Naive thymus-derived CD4-positive, alpha-beta T cell (primary cell): ENCODE measurements at regions not wholly inside any gene's neighbourhood (a gene's known extent, or its start where the extent isn't known, plus 50 kb on each side); places are given as distances from the start of the nearest gene placed in this dataset.
"Not testable (repeated sequence)": the region's sequence is repeated elsewhere in the genome, so short reads cannot be mapped to it uniquely, and the experiment has no call there.

Experiments used
- ATAC-seq: fragments of 150-1000 bp; cut with Tn5 transposase; 2 replicates; pipeline ENCODE4 v1.10.0; 2021; ENCODE audit warnings: mild to moderate bottlenecking, moderate library complexity
- CTCF ChIA-PET: fragments of 350-600 bp; sonication (Branson Sonifier 250); formaldehyde crosslinking; loops from one replicate; lab custom pipeline; 2021; ENCODE audit warnings: antibody characterized with exemption; lab: Charles Lee
- POLR2A ChIA-PET: fragments of 350-600 bp; sonication (Branson Sonifier 250); formaldehyde crosslinking; loops from one replicate; lab custom pipeline; 2021; ENCODE audit warnings: antibody characterized with exemption, inconsistent platforms; lab: Charles Lee
- DNase-seq, 9 donors: peaks; one replicate each; pipeline versions ENCODE4 v3.0.0 to v3.0.0-alpha.2; 2020 to 2022; ENCODE audit warnings: mixed read lengths in 1 of 9
- H3K27ac ChIP-seq: one replicate; pipeline ENCODE4 v1.7.0; 2013; ENCODE audit warnings: mild to moderate bottlenecking, low read depth, low read length, moderate library complexity
- H3K27me3 ChIP-seq, 2 donors: one replicate each; pipeline ENCODE4 v1.7.0; 2013; ENCODE audit warnings: low read length in 2 of 2, mild to moderate bottlenecking in 2 of 2, moderate library complexity in 2 of 2; ENCODE audit not compliant: control insufficient read depth in 2 of 2, insufficient read depth in 2 of 2
- H3K36me3 ChIP-seq, 3 experiments: 1 replicate in 2 of 3; 2 replicates in 1 of 3; pipeline ENCODE4 v1.7.0; 2013; ENCODE audit warnings: low read length in 3 of 3, mild to moderate bottlenecking in 3 of 3, moderate library complexity in 1 of 3; ENCODE audit not compliant: insufficient read depth in 3 of 3, control insufficient read depth in 2 of 3
- H3K4me1 ChIP-seq, 2 donors: one replicate each; pipeline ENCODE4 v1.7.0; 2013; ENCODE audit warnings: low read length in 2 of 2, mild to moderate bottlenecking in 2 of 2, moderate library complexity in 1 of 2; ENCODE audit not compliant: control insufficient read depth in 2 of 2, insufficient read depth in 2 of 2
- H3K4me3 ChIP-seq: 2 replicates; pipeline ENCODE4 v1.7.0; 2013; ENCODE audit warnings: mild to moderate bottlenecking, low read length
- H3K9me3 ChIP-seq, 3 experiments: 1 replicate in 2 of 3; 2 replicates in 1 of 3; pipeline ENCODE4 v1.7.0; 2013; ENCODE audit warnings: low read length in 3 of 3; ENCODE audit not compliant: control insufficient read depth in 2 of 3
- H3K27ac Mint-ChIP-seq, 9 donors: one replicate each; pipeline ENCODE4 v1.8.0; 2020 to 2022; ENCODE audit warnings: mixed read lengths in 9 of 9, mild to moderate bottlenecking in 8 of 9, moderate library complexity in 5 of 9, inconsistent platforms in 2 of 9
- H3K27me3 Mint-ChIP-seq, 5 donors: one replicate each; pipeline ENCODE4 v1.8.0; 2021 to 2022; ENCODE audit warnings: mixed read lengths in 5 of 5, mild to moderate bottlenecking in 1 of 5
- H3K36me3 Mint-ChIP-seq, 5 donors: one replicate each; pipeline ENCODE4 v1.8.0; 2020 to 2022; ENCODE audit warnings: mixed read lengths in 5 of 5, mild to moderate bottlenecking in 3 of 5, inconsistent platforms in 1 of 5
- H3K4me1 Mint-ChIP-seq, 7 donors: one replicate each; pipeline ENCODE4 v1.8.0; 2020 to 2022; ENCODE audit warnings: mixed read lengths in 7 of 7, mild to moderate bottlenecking in 3 of 7, inconsistent platforms in 1 of 7
- H3K4me3 Mint-ChIP-seq, 10 donors: one replicate each; pipeline ENCODE4 v1.8.0; 2020 to 2022; ENCODE audit warnings: mild to moderate bottlenecking in 10 of 10, mixed read lengths in 10 of 10, moderate library complexity in 6 of 10, inconsistent platforms in 2 of 10
- H3K9me3 Mint-ChIP-seq, 11 donors: one replicate each; pipeline ENCODE4 v1.8.0; 2020 to 2022; ENCODE audit warnings: mixed read lengths in 11 of 11, mild to moderate bottlenecking in 4 of 11, inconsistent platforms in 1 of 11, moderate library complexity in 1 of 11
- intact Hi-C, 2 donors: fragments of 100-400 bp; cut with micrococcal nuclease; formaldehyde crosslinking; loops; one replicate each; pipeline ENCODE4 v1.15.1; 2023

DNA sequence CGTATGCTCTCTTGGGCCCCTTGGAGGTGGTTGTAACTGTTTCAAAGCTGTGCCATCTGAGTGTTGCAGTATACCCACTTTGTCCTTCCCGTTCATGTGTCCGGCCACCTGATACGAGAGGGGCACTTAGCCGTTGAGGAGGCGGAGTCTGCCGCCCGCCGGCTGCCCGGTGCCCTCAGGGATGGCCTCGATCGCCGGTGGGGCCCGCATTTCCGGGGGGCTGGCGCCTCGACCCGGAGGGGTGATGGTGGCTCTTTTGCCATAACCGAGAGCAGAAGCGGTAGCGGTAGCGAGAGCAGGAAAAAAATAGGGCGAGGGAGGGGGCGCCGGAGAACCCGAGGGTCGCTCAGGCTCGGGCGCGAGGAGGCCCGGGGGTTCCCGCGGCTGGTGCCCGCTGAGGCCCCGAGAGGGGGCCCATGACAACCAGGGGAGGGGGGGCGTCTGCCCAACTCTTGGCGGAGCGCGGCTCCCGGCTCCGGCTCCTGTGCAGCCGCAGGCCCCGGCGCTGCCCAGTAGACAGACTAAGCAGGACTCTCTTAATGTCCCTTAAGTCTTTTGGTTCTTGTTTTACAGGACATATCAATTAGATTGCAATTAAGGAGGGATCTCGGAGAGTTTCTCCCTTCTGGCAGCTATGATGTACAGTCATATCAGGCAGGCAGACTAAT lies 342.7 kb upstream of the SGCG start:
- Mint-ChIP-seq H3K27me3 (peaks cover 13 to 28% (median 17%) of the 10 kb centered on the region in 5 donors), H3K9me3 (peaks cover 0 to 6% (median 0%) of the 10 kb centered on the region in 11 donors), H3K4me3 (no peak overlapping the region), H3K36me3 (no peaks in the 10 kb centered on the region), H3K4me1 (no peaks in the 10 kb centered on the region), H3K27ac (no peak overlapping the region)
- Histone ChIP-seq H3K27ac (no peak overlapping the region), H3K4me1 (no peaks in the 10 kb centered on the region), H3K4me3 (no peak overlapping the region), H3K27me3 (no peaks in the 10 kb centered on the region), H3K36me3 (no peaks in the 10 kb centered on the region), H3K9me3 (no peaks in the 10 kb centered on the region)
- intact Hi-C loops = no loop called here
- ChIA-PET CTCF (no interaction called here), POLR2A (no interaction called here)
- no peak for ATAC-seq
- no peak for DNase-seq

DNA sequence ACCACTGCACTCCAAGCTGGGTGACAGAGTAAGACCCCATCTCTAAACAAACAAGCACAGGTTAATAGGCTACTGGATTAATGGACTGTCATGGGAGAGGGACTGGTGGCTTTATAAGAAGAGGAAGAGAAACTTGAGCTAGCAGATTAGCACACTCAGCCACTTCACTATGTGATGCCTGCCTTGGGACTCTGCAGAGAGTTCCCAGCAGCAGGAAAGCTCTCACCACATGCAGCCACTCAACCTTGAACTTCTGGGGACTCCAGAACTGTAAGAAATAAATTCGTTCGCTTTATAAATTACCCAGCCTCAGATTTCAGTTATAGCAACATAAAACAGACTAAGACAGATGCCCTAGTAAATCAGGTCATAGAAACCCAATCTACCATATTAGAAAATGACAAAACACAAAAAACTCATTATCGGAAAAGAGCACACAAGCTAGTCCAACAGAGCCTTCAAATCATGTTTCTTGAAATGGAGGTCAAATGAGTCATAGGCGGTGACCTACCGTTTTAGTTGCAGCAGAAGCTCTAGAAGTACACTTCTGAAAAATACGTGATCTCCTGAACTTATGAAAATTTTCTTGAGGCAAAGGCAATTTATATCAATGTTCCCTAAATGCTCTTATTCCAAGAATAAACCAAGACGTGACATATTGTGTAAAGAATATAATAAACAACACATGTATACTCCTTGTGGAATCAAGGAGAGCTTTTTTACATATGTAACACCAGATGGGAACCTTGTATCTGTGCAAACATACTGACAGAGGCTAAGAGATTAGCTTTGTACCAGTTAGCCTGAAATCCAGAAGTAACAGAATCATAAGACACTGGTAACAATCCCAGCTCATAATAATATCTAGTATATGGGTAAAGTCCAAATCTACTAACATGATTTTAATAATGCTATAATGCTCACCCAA lies 340.9 kb upstream of the SGCG start:
- H3K27me3 ChIP-seq = no peaks in the 10 kb centered on the region
- DNase-seq (no peak), ATAC-seq (no peak)
- intact Hi-C loops = no loop called here
- ChIA-PET POLR2A (no interaction called here), CTCF (no interaction called here)
- no peak overlapping the region for H3K4me3 Mint-ChIP-seq
- no peak overlapping the region for H3K27ac ChIP-seq
- no peak overlapping the region for H3K4me3 ChIP-seq
- H3K9me3 ChIP-seq = no peaks in the 10 kb centered on the region
- peaks cover 0 to 6% (median 0%) of the 10 kb centered on the region in 11 donors for H3K9me3 Mint-ChIP-seq
- no peaks in the 10 kb centered on the region for H3K4me1 Mint-ChIP-seq
- H3K36me3 Mint-ChIP-seq = no peaks in the 10 kb centered on the region
- H3K4me1 ChIP-seq = no peaks in the 10 kb centered on the region
- no peak overlapping the region for H3K27ac Mint-ChIP-seq
- peaks cover 13 to 28% (median 17%) of the 10 kb centered on the region in 5 donors for H3K27me3 Mint-ChIP-seq
- H3K36me3 ChIP-seq = no peaks in the 10 kb centered on the region

GRCh38 chr13:22846551-22846950 lies 334.2 kb upstream of the SGCG start:
- H3K9me3 Mint-ChIP-seq = peaks cover 0 to 4% (median 0%) of the 10 kb centered on the region in 11 donors

DNA sequence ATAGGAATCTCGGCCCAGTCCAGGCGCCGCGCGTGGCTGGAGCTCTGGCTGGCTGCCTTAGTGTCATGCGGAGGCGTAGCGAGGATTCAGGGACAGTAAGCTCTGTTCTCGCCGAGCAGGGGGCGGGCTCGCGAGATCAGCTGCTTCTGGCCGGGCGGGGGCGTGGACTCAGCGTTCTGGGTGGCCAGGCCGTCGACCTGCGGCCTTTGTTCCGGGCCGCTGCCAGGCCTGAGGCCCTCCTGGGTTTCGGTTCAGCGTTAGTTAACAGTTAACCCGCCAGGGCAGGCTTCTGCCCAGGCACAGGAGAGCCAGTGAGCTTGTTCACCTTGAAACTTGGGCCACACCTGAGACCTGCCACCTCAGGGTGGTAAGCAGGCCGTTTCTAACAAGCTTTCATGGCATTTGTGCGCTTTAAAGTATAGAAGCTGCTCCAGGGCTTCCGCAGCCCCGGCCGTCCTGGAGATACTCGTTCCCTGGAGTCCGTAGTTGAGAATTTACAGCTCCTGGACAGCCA lies 332.2 kb upstream of the SGCG start:
- H3K9me3 Mint-ChIP-seq = peaks cover 0 to 4% (median 0%) of the 10 kb centered on the region in 11 donors
- H3K27ac Mint-ChIP-seq = no peak overlapping the region
- no peak for DNase-seq
- Histone ChIP-seq H3K4me1 (no peaks in the 10 kb centered on the region), H3K27ac (no peak overlapping the region), H3K4me3 (no peak overlapping the region), H3K27me3 (no peaks in the 10 kb centered on the region), H3K9me3 (no peaks in the 10 kb centered on the region), H3K36me3 (no peaks in the 10 kb centered on the region)
- POLR2A ChIA-PET = no interaction called here
- peaks cover 0 to 14% (median 0%) of the 10 kb centered on the region in 5 donors for H3K27me3 Mint-ChIP-seq
- no peaks in the 10 kb centered on the region for H3K36me3 Mint-ChIP-seq
- intact Hi-C loops = no loop called here
- CTCF ChIA-PET = no interaction called here
- no peaks in the 10 kb centered on the region for H3K4me1 Mint-ChIP-seq
- no peak overlapping the region for H3K4me3 Mint-ChIP-seq
- ATAC-seq = no peak

More at GRCh38 chr13:22846551-22846950, 334.2 kb upstream of the SGCG start:
- H3K4me1 Mint-ChIP-seq = no peaks in the 10 kb centered on the region
- intact Hi-C loops = no loop called here
- no peak overlapping the region for H3K27ac Mint-ChIP-seq
- Histone ChIP-seq H3K9me3 (no peaks in the 10 kb centered on the region), H3K27me3 (no peaks in the 10 kb centered on the region), H3K27ac (no peak overlapping the region), H3K4me3 (no peak overlapping the region), H3K4me1 (no peaks in the 10 kb centered on the region), H3K36me3 (no peaks in the 10 kb centered on the region)
- ATAC-seq (no peak), DNase-seq (no peak)
- H3K4me3 Mint-ChIP-seq = no peak overlapping the region
- ChIA-PET POLR2A (no interaction called here), CTCF (no interaction called here)
- H3K36me3 Mint-ChIP-seq = no peaks in the 10 kb centered on the region
- H3K27me3 Mint-ChIP-seq = peaks cover 0 to 11% (median 0%) of the 10 kb centered on the region in 5 donors

DNA sequence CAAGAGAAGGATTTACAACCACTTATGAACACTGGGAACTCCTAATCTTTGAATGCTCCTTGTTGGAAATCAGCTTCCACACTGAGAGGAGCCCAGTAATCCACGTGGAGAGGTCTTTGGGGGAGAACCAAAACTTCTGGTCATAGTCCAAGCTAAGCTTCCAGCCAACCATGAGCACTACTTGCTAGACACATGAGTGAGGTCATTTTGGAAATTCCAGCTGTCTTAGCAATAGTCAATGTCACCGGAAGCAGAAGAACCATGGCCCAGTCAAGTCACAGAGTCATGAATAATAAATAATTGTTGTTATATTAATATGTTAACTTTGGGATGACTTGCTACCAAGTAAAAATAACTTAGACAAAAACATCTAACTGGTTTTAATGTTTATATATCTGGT lies 324.9 kb upstream of the SGCG start:
- no peak for ATAC-seq
- intact Hi-C loops = no loop called here
- no peaks in the 10 kb centered on the region for H3K4me1 Mint-ChIP-seq

DNA sequence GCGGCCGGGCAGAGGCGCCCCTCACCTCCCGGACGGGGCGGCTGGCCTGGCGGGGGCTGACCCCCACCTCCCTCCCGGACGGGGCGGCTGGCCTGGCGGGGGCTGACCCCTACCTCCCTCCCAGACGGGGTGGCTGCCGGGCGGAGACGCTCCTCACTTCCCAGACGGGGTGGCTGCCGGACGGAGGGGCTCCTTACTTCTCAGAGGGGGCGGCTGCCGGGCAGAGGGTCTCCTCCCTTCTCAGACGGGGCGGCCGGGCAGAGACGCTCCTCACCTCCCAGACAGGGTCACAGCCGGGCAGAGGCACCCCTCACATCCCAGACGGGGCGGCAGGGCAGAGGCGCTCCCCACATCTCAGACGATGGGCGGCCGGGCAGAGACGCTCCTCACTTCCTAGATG lies 321.8 kb upstream of the SGCG start:
- H3K27me3 ChIP-seq, H3K27me3 Mint-ChIP-seq, H3K9me3 ChIP-seq, H3K27ac Mint-ChIP-seq, ATAC-seq, POLR2A ChIA-PET, H3K4me1 Mint-ChIP-seq, H3K4me3 Mint-ChIP-seq, H3K9me3 Mint-ChIP-seq, H3K36me3 Mint-ChIP-seq, H3K4me1 ChIP-seq, H3K36me3 ChIP-seq, DNase-seq, intact Hi-C loops, H3K4me3 ChIP-seq, H3K27ac ChIP-seq: not testable (repeated sequence)
- CTCF ChIA-PET = interaction anchor here (0.7 kb wide), 1 partner anchor 59 kb away, joined by 3 read pairs; no protein-coding TSS in a partner anchor

More for the DNA sequence above, 324.9 kb upstream of the SGCG start:
- Mint-ChIP-seq H3K36me3 (no peaks in the 10 kb centered on the region), H3K9me3 (peaks cover 0 to 4% (median 0%) of the 10 kb centered on the region in 11 donors), H3K27ac (no peak overlapping the region), H3K27me3 (peaks cover 0 to 4% (median 0%) of the 10 kb centered on the region in 5 donors), H3K4me3 (no peak overlapping the region)
- CTCF ChIA-PET = no interaction called here
- no peaks in the 10 kb centered on the region for H3K36me3 ChIP-seq
- H3K27ac ChIP-seq = no peak overlapping the region
- no peaks in the 10 kb centered on the region for H3K9me3 ChIP-seq
- no peak overlapping the region for H3K4me3 ChIP-seq
- DNase-seq = no peak
- H3K27me3 ChIP-seq = no peaks in the 10 kb centered on the region
- H3K4me1 ChIP-seq = no peaks in the 10 kb centered on the region
- POLR2A ChIA-PET = no interaction called here
